ENCODE measurements at regions not wholly inside any gene's neighbourhood (a gene's known extent, or its start where the extent isn't known, plus 50 kb on each side); places are given as distances from the start of the nearest gene placed in this dataset.

DNA sequence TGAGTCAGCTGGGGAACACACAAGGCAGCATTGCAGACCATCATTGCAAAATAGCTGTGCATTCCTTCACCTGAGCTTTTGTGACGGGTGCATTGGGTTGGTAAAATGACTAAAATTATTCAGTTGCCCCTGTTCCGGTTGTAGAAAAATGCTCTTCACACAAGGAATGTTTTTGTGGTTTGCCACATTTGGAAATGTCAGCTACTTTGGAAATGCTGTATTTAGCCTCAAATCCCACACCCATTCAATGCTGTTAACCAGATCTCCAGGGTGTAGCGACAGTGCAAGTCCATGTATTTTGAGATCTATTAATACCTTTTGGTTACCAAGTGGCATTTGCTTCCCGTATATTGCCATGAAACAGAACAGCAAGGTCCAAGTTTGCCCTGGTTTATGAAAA, 201.2 kb downstream of the FOXA2 start:
- FAIRE-seq (no peak), DNase-seq (ENCODE audit: low spot score in 2 of 2) (no peak)

DNA sequence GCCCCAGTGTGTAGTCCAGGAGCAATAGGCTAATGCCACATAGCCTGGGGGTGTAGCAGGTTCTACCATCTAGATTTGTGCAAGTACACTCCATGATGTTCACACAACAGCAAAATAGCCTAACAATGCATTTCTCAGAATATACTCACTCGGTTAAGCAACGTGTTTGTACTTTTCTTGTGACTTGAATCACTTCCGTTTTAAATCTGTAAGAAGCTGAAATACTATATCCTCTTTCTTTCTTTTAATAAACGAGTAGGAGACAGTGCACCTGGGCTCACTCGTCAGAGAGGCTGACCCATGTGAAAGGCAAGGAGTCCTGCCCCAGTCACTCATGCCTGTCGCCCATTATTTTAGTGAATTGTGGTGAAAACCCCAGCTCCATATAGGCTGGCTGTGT, 201.6 kb downstream of the FOXA2 start:
- FAIRE-seq (no peak), DNase-seq (ENCODE audit: low spot score in 2 of 2) (no peak)

DNA sequence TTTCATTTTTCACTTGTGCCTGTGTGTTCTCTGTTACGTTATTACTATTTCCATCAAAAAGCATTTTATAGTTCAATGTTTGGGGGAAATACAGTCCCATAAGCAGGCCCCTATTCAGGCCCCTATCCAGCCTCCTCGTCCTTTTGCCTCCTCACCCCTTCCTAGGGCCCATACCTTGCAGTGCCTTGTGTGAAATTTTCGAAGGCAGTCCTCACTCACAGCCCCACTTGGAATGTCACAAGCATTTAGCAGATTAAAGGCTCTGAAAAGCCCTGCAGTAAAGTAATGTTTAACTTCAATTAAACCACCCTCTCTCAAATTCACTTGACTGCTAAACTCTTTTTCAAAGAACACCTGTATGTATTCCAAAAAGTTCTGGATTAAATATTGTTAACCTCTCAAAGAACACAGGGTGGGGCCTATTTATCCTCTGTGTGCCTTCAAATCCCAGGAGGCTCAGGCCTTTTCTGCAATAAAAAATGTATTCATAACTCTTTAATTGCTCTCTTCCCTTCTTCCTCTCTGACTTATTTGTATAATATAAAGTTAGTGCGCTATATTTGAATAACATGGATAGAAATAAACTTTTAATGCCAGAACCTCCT, 202.5 kb downstream of the FOXA2 start:
- no peak for FAIRE-seq
- DNase-seq (ENCODE audit: low spot score in 2 of 2) = no peak

DNA sequence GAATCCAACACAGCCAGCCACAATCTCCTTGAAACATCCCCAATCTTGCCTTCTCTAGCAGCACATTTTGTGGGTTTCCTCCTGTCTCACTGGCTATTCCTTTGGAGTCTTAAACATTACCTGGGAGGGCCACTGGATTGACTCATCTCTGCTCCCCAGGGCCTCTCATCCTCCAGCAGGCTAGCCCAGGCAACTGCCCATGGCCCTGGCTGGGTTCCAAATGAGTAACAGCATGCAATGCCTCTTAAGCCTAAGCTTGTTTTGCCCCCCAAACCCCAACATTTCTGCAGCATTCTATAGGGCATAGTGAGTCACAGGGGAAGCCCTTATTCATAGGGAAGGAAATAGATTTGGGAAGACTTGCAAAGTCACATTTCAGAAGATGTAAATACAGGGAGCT, 204.9 kb downstream of the FOXA2 start:
- no peak for FAIRE-seq
- no peak for DNase-seq (ENCODE audit: low spot score in 2 of 2)

DNA sequence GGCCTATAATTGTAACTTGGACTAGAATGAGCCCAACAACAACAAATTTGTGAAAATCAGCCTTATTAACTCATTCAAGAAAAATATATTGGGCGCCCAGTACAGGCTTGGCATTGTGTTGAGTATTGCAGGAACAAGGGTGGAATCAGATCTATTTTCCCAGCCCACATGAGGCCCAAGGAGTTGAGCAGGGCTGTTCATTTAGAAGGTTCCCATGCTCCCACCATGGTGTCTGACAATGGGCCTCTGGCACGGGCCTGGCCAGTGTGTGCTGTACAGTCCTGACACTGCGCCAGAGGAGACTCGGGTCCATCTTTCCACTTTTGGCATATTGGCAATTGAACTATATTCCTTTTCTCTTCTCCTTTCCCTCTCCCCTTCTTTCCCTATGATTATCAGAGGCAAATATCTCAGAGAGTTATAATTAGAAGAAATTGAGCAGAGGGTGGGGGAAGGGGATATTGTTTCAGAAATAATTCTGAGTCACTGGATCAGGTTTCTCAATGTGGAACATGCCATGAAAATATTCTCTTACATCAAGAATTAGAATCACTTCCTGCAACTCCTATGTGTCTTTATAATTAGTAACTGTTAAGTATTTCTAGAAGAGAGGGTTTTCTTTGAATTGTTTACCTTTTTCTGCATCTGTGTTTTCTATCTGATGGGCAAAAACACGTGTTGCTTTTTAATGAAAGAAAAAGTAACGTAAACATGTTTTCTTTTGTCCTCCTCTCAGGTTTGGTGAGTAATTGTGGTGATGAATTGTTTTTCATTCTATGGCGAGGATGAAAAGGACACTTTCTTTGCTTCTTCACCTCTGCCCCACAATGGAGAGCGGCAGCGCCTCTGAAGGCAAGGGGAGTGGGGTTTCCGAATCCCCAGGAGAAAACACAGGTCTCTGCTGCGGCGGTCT, 209.4 kb downstream of the FOXA2 start:
- DNase-seq (ENCODE audit: low spot score in 2 of 2) (no peak), FAIRE-seq (no peak)

DNA sequence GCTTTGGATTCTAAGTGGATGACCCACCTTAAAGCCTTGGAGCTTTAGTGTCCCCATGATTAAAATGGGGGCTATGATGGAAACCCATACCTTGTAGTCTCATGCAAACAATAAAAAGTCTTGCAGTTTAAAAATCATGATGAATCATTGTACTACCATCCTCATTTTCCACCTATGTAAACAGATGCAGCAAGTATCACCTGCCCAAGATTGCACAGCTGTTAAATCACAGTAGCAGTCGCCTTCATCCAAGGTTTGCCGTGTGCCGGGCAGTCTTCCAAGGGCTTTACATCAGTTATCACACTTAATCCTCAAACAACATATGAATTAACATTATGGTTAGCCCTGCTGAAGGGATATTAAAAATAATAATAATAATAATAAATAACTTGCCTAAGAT, 210.3 kb downstream of the FOXA2 start:
- no peak for DNase-seq (ENCODE audit: low spot score in 2 of 2)
- no peak for FAIRE-seq

DNA sequence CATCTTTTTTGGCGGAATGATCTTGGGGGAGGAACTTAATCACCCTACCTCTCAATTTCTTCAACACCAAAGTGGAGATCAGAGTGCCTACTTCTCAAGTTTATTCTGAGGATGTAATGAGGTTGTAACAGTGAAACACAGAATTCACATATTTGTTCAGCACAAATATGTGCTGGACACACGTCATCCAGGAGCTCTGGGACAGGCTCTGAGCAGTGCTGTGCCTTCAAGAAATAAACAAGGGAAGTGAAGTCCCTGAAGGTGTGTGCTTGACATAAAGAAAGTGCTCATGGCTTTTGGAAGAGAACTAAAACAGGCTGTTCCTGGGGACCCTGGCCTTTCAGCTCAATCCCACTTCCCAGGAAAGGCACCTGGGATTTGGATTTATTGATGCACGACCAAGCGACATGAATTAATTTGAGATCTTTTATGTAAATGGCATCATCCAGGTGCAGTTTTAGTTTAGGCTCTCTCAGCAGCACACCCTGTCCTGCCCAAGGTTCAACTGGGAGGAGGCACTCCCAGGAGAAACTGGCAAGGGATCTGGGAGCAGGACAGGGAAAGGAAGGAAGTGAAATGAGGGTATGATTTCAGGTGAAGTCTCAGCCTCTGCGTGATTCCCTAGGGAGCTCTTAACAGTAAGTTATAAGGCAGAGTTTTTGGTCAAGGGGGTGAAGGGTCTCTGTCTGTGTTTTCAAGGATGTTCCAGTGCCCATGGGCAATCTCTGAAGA, 211.0 kb downstream of the FOXA2 start:
- no peak for DNase-seq (ENCODE audit: low spot score in 2 of 2)
- no peak for FAIRE-seq

DNA sequence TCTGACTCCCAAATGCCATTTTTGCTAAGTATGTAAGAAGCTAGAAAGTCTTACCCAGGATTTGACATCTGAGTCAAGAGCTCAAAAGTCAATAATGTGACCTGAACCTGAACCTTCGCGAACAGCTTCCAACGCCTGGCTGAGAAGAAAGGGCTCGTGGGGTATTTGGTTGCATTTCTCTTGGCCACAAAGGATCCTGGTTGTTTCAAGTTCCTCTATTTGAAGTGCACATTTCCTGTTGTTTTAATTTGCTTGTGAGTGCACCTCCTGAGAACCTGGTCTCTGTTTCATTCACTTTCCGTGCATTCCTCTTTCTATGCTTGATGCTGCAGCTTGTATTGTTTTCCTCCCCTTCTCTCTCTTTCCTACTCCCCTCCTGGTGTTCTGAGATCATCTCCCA, 212.5 kb downstream of the FOXA2 start:
- no peak for DNase-seq (ENCODE audit: low spot score in 2 of 2)
- no peak for FAIRE-seq

DNA sequence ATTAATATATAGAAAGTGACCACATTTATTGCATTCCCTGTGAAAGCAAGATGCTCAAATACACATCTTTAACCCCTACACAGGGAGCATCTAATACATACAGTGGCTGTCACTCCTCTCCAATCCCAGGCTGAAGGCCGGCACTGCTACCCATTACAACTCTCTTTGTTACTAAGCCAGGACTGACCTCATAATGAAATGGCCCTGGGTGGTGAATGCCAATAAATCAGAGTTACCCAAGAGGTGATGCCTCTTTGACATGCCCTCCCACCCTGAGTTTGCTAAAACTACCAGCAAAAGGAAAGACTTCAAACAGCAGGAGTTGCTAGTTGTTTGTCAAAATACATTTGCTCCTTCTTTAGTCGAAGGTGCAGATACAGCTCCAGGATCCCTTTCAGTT, 214.2 kb downstream of the FOXA2 start:
- no peak for FAIRE-seq
- no peak for DNase-seq (ENCODE audit: low spot score in 2 of 2)

DNA sequence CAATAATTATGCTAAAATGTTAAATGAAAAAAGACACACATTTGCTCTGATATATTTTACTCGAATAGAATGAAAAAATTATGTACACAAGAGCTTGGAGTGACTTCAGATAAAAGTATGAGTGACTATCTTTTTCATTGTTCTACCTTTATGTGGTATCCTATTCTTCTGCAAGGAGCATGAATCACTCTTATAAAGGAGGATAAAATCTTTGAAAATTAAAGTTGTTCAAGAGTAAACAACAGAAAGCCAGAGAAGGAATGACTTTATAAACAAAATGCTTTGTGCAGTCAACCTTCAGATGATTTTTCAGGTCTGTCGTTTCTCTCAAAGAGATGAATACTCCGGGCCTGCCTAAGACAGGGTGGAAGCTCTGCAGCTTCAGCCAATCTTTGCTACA, 215.3 kb downstream of the FOXA2 start:
- DNase-seq (ENCODE audit: low spot score in 2 of 2) (no peak), FAIRE-seq (no peak)

DNA sequence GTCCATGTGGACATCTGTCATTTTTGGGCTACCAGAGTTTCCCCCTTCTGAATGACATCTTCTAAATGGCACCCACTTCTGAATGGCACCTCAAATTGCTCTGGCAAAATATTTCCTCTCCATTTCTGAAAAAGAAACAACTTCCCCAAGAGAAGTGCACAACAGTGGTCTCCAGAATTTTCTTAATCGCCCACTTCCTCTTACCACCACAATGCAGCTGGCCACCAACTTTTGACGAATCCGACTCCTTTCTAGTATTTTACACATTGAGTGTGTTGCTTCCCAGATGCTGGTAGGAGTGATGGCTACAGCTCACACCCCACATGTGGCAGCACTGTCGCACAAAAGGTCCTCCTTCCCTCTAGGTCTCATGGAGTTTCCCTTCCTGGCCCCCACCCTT, 216.1 kb downstream of the FOXA2 start:
- no peak for DNase-seq (ENCODE audit: low spot score in 2 of 2)
- FAIRE-seq = no peak

DNA sequence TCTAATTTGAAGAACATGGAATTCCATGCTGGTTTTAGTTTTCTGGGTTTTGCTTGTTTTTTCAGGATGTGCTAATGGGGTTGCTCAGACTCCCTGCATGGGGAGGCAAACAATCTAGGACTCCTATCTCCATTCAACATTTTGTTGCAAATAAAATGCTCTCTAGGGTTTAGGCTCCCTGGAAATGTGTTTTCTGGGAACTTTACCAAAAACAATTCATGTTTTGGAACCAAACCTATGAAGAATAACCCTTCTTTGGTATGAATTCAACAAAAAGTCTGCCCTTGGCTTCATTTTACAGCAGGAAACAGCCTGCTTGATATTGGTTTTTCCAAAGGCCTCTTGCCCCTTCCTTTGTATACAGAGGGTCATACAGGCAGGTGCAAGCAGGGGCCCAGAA, 217.7 kb downstream of the FOXA2 start:
- DNase-seq (ENCODE audit: low spot score in 2 of 2) (no peak), FAIRE-seq (no peak)

DNA sequence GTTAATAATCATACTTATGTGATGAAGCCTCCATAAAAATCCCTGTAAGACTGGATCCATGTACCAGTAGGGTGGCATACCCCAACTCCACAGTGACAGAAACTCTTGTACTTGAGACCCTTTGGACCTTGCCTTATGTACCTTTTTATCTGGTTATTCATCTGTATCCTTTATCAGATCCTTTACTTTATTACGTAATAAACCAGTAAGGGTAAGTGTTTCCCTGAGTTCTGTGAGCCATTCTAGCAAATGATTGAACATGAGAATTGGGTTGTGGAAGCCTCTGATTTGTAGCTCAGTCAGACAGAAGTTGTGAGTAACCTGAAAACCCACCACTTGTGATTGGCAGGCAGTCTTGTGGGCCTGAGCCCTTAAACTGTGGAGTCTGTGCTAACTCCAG, 229.7 kb downstream of the FOXA2 start:
- no peak for DNase-seq (ENCODE audit: low spot score in 2 of 2)
- no peak for FAIRE-seq

DNA sequence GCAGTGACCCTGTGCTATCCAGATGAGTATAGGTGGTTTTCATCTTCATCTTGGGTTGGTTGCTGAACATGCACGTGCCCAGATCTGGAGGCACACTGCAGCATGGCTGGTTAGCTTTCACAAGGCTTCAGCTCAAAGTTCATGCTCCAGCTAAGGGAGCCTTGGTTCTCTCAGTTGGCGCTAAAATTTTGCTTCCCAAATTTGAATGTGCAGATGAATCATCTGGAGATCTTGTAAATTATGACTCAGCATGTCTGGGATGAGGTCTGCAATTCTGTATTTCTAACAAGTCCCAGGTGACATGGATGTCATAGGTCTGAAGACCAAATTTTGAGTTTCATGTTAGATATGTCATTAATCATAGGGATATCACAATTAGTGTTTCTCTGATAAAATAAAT, 230.8 kb downstream of the FOXA2 start:
- DNase-seq (ENCODE audit: low spot score in 2 of 2) (no peak), FAIRE-seq (no peak)

DNA sequence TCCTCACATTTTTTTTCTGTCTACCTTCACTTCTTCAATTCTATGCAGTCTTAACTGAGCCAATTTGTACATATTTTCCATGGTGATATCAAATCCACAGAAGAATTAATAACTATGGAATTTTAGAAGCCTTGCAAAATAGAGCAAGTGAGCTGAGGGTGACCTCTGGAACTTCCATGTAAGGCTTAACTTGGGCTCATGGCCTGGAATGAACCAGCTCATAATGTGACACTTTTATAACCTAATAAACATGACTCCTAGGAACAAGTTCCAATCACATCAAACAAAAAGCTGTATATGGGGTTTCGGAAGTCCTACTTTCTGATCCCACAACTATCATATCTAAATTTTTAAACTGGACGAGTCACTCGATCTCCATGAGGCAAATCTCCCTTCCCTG, 232.4 kb downstream of the FOXA2 start:
- FAIRE-seq = no peak

DNA sequence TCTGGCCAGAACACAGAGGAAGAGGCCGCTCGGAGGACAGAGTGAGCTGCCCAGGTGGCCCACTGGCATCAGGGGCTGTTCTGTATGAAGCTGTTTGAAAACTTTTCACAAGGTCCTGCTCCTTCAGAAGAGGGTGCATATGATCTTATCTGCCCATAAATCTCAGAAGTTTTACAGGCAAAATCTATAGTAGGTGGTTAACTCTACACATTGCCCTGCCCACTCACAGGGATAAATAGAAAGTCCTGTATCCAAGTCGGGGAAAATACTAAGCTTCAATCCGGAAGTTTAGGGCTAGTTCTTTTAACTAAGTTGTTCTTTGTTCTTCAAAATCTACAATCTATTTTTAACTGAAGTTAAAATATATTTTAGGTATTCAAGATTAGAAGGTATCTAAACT, 233.7 kb downstream of the FOXA2 start:
- DNase-seq (ENCODE audit: low spot score in 2 of 2) = no peak
- FAIRE-seq = no peak

More for the DNA sequence above, 232.4 kb downstream of the FOXA2 start:
- DNase-seq (ENCODE audit: low spot score in 2 of 2) = no peak

DNA sequence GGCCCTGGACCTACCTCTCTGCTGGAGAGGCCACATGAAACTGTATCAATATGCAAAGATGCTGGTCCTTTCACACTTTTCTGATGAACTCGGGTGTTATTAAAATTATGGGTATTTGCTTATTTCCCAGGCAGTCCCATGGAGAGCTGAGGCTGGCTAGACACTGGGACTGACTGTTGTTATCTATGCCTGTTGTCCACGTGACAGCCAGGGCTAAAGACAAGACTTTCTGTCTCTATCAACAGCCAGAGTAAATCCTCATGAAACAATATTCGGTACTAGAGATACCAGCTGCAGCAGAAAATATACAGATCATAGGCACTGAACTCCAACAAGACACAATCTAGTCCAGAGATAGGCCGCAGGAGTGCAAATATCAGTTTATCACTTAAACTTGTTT, 236.4 kb downstream of the FOXA2 start:
- DNase-seq (ENCODE audit: low spot score in 2 of 2) = no peak
- no peak for FAIRE-seq

DNA sequence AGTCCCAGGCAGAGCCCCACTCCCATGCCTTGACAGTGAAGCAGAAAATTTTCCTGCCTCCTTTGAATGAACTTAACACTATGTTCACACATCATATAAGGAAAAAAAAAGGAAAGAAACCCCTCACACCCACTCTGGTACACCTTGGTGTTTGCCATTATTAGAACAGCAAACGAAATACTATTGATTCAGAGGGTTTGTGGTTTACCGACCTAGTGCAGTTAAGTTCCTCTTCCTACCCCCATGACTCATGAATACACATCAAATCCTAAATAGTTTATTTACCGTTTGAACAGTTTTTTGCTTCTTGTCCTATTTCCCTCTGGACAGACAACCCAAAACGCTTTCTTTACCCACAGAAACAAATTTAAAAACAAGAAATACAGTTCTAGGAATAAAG, 237.7 kb downstream of the FOXA2 start:
- DNase-seq (ENCODE audit: low spot score in 2 of 2) (no peak), FAIRE-seq (no peak)

DNA sequence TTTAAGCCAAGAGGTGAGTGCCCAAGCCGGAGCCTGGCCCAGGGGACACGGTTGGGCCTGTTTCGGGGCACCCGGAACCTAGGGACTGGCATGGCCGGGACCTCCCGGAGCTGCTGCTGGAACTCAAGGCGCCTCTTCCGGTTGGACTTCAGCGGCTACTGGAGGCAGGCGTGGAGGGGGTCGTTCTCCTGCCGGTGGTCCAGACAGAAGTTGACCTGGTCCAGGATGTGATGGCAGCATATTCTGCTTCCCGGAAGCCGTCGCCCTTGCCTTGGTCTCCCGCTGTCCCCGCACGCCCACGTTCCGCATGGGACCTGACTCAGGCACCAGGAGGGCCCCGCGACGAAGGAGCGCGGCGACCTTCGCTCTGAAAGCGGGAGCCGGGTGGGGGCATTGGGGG, 240.8 kb downstream of the FOXA2 start:
- FAIRE-seq (no peak), DNase-seq (ENCODE audit: low spot score in 2 of 2) (no peak)

DNA sequence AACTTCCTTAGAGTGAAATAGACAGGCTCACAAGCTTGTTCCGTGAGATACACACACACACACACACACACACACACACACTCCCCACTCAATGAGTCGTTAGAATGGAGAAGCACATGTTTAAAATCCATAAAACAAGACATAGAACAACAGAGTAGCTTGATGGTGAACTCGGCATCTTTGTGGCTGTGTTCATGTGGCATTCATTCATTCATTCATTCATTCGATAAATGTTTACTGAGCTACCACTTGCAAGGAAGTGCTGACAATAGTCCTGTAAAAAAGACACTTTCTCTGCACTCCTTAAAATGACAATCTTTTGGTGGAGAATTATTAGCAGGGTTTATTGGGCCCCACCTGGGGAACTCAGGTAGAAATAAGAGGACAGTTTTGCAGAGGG, 242.0 kb downstream of the FOXA2 start:
- no peak for DNase-seq (ENCODE audit: low spot score in 2 of 2)
- no peak for FAIRE-seq

DNA sequence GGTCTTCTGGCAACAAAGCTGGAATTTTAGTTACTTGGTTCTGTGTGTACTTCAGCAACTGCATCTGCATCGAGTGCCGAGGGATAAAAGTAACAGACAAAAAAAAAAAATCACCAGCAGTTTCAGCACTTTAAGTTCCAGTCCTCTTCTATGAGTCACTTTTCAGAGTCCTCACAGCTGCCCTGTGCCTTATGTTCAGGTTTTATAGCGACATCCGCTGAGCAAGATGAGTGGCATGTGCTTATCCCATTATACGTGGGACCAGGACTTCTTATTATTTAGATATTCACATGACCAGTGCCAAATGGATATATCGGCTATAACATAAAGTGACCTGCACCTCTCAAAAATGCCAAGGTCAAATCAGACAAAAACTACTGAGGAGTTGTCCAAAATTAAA, 242.9 kb downstream of the FOXA2 start:
- FAIRE-seq (no peak), DNase-seq (ENCODE audit: low spot score in 2 of 2) (no peak)

DNA sequence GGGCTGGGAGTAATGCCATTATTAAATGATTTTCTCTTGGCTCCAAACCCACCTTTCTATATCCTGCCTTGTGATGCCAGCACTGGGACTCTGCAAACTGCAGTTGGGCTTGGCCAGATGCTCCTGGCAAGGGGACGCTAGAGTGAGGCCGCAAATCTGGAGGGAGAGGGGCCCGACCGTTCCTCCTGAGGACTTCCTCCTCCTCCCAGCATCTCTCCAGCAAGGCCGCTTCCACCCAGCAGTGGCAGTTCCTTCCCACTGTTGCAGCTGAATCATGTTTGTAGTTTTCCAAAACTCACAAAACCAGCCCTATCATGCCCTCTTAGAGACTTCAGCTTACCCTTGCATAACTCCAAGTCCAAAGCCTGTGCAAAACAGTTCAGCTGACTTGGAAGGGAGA, 244.4 kb downstream of the FOXA2 start:
- DNase-seq (ENCODE audit: low spot score in 2 of 2) (no peak), FAIRE-seq (no peak)

Data from frontal cortex (tissue), 3 donors.